SK-N-SH (cell line): ENCODE measurements at regions not wholly inside any gene's neighbourhood (a gene's known extent, or its start where the extent isn't known, plus 50 kb on each side); places are given as distances from the start of the nearest gene placed in this dataset.
A peak's percentile ranks its signal among the peaks of the same experiment; 100 is the strongest.

ENCODE experiments used
- CTCF ChIA-PET: fragments of 300-600, 350-600 bp; formaldehyde crosslinking; extraction: SDS; loops from one replicate; lab custom pipeline; 2021; lab: Yijun Ruan, JAX
- POLR2A ChIA-PET: fragments of 350-600 bp; sonication (Branson Sonifier 250); formaldehyde crosslinking; extraction: SDS; loops from one replicate; lab custom pipeline; 2020; ENCODE audit warnings: antibody characterized with exemption, inconsistent platforms; lab: Yijun Ruan, JAX
- DNase-seq: peaks from one replicate; pipeline ENCODE4 v3.0.0; 2012
- H2AFZ ChIP-seq: fragments of 200-600 bp; sonication (generic); 2 replicates; pipeline ENCODE4 v1.8.1; 2016; ENCODE audit warnings: antibody characterized with exemption, mild to moderate bottlenecking, low read depth
- H3F3A ChIP-seq: fragments of 200-600 bp; sonication (generic); replicated peaks from 2 replicates; pipeline ENCODE3; 2016; ENCODE audit warnings: antibody characterized with exemption, mild to moderate bottlenecking; ENCODE audit not compliant: insufficient read depth
- H3K27ac ChIP-seq, 2 experiments: fragments of 200-500 bp in 1 of 2; fragments of 200-600 bp in 1 of 2; sonication (Bioruptor generic) in 1 of 2; sonication (generic), shearing (Covaris generic) in 1 of 2; 2 replicates each; pipeline versions ENCODE4 v1.5.1 to v1.6.1; 2014 to 2016; ENCODE audit warnings: low read depth in 2 of 2, inconsistent platforms in 1 of 2, low read length in 1 of 2, mild to moderate bottlenecking in 1 of 2, mixed read lengths in 1 of 2
- H3K27me3 ChIP-seq: fragments of 200-600 bp; sonication (generic), shearing (Covaris generic); 2 replicates; pipeline ENCODE4 v1.6.1; 2016; ENCODE audit warnings: mixed run types; ENCODE audit not compliant: insufficient read depth
- H3K36me3 ChIP-seq, 2 experiments: fragments of 200-500 bp in 1 of 2; fragments of 200-600 bp in 1 of 2; sonication (Bioruptor generic) in 1 of 2; sonication (generic) in 1 of 2; replicated peaks in 1 of 2; 2 replicates each; pipeline versions ENCODE3 to v1.5.1; 2014 to 2016; ENCODE audit warnings: low read length in 1 of 2, mild to moderate bottlenecking in 1 of 2; ENCODE audit not compliant: insufficient read depth in 2 of 2, control insufficient read depth in 1 of 2
- H3K4me1 ChIP-seq, 2 experiments: fragments of 200-500 bp in 1 of 2; fragments of 200-600 bp in 1 of 2; sonication (Bioruptor generic) in 1 of 2; sonication (generic), shearing (Covaris generic) in 1 of 2; 2 replicates each; pipeline versions ENCODE4 v1.5.1 to v1.6.1; 2014 to 2016; ENCODE audit warnings: low read depth in 1 of 2, low read length in 1 of 2, mixed run types in 1 of 2; ENCODE audit not compliant: insufficient read depth in 2 of 2, control insufficient read depth in 1 of 2
- H3K4me2 ChIP-seq: fragments of 200-600 bp; sonication (generic), shearing (Covaris generic); 2 replicates; pipeline ENCODE4 v1.6.1; 2017; ENCODE audit warnings: mixed run types
- H3K4me3 ChIP-seq, 2 experiments: fragments of 200-500 bp in 1 of 2; fragments of 200-600 bp in 1 of 2; sonication (Bioruptor generic) in 1 of 2; sonication (generic), shearing (Covaris generic) in 1 of 2; 2 replicates each; pipeline versions ENCODE4 v1.5.1 to v1.8.1; 2014 to 2016; ENCODE audit warnings: low read depth in 2 of 2, inconsistent platforms in 1 of 2, low read length in 1 of 2, mild to moderate bottlenecking in 1 of 2, mixed read lengths in 1 of 2, moderate library complexity in 1 of 2
- H3K79me2 ChIP-seq: fragments of 200-600 bp; sonication (generic); 2 replicates; pipeline ENCODE4 v1.8.1; 2017; ENCODE audit warnings: mild to moderate bottlenecking; ENCODE audit not compliant: insufficient read depth
- H3K9ac ChIP-seq: fragments of 200-600 bp; sonication (generic); 2 replicates; pipeline ENCODE4 v1.6.1; 2017; ENCODE audit warnings: mixed run types
- H3K9me2 ChIP-seq: fragments of 200-600 bp; sonication (generic); 2 replicates; pipeline ENCODE4 v1.6.1; 2017; ENCODE audit warnings: mixed run types
- H3K9me3 ChIP-seq: fragments of 200-600 bp; sonication (generic); 2 replicates; pipeline ENCODE4 v1.6.1; 2017; ENCODE audit warnings: mixed run types, mild to moderate bottlenecking, moderate library complexity
- H4K20me1 ChIP-seq: fragments of 200-600 bp; sonication (generic); 2 replicates; pipeline ENCODE4 v1.6.1; 2017; ENCODE audit warnings: mild to moderate bottlenecking, mixed run types; ENCODE audit not compliant: insufficient read depth
- CHD2 ChIP-seq: fragments of 150-350 bp; IDR thresholded peaks from 2 replicates; pipeline ENCODE4 v1.6.1; 2018; ENCODE audit warnings: low read length; ENCODE audit not compliant: partially characterized antibody
- EP300 ChIP-seq, 2 experiments: IDR thresholded peaks; 2 replicates each; pipeline versions ENCODE4 v1.4.0 to v1.6.1; 2012; ENCODE audit warnings: borderline replicate concordance in 1 of 2, low read depth in 1 of 2, low read length in 1 of 2
- EZH2phosphoT487 ChIP-seq: fragments of 200-600 bp; sonication (generic); IDR thresholded peaks from 2 replicates; pipeline ENCODE4 v1.6.1; 2017; ENCODE audit warnings: low read depth, mixed run types, mild to moderate bottlenecking, antibody characterized with exemption, moderate library complexity, borderline replicate concordance
- FOSL2 ChIP-seq: IDR thresholded peaks from 2 replicates; pipeline ENCODE4 v1.4.0; 2012; ENCODE audit warnings: low read depth, mild to moderate bottlenecking, moderate library complexity, borderline replicate concordance
- FOXJ3 ChIP-seq: sonication (generic); formaldehyde crosslinking; IDR thresholded peaks from 2 replicates; pipeline ENCODE4 v1.5.1; 2020; ENCODE audit warnings: mild to moderate bottlenecking, missing genetic modification reagents
- FOXM1 ChIP-seq: IDR thresholded peaks from 2 replicates; pipeline ENCODE4 v1.4.0; 2012; ENCODE audit warnings: low read depth, mild to moderate bottlenecking
- IRF3 ChIP-seq: fragments of 150-350 bp; IDR thresholded peaks from 2 replicates; pipeline ENCODE4 v1.6.1; 2016; ENCODE audit warnings: mild to moderate bottlenecking, low read depth, low read length
- JUND ChIP-seq: IDR thresholded peaks from 2 replicates; pipeline ENCODE4 v1.4.0; 2012
- NFIC ChIP-seq: IDR thresholded peaks from 2 replicates; pipeline ENCODE4 v1.4.0; 2012; ENCODE audit warnings: borderline replicate concordance
- POLR2AphosphoS5 ChIP-seq: IDR thresholded peaks from 2 replicates; pipeline ENCODE4 v1.6.1; 2012; ENCODE audit warnings: low read depth, low read length
- RAD21 ChIP-seq: IDR thresholded peaks from 2 replicates; pipeline ENCODE4 v1.6.1; 2012; ENCODE audit warnings: mild to moderate bottlenecking, low read length
- RFX5 ChIP-seq: IDR thresholded peaks from 2 replicates; pipeline ENCODE4 v1.6.1; 2012; ENCODE audit warnings: mild to moderate bottlenecking, improper control_type of control experiment, low read length
- RXRA ChIP-seq: IDR thresholded peaks from 2 replicates; pipeline ENCODE4 v1.4.0; 2012; ENCODE audit warnings: low read depth, mild to moderate bottlenecking, borderline replicate concordance
- SIN3A ChIP-seq: IDR thresholded peaks from 2 replicates; pipeline ENCODE4 v1.6.1; 2012; ENCODE audit warnings: low read depth, mild to moderate bottlenecking, low read length, moderate library complexity, borderline replicate concordance
- TAF1 ChIP-seq: IDR thresholded peaks from 2 replicates; pipeline ENCODE4 v1.6.1; 2012; ENCODE audit warnings: low read depth, mild to moderate bottlenecking, low read length, moderate library complexity, borderline replicate concordance
- TCF12 ChIP-seq: IDR thresholded peaks from 2 replicates; pipeline ENCODE4 v1.4.0; 2012
- TEAD4 ChIP-seq: IDR thresholded peaks from 2 replicates; pipeline ENCODE4 v1.4.0; 2012; ENCODE audit warnings: mild to moderate bottlenecking, borderline replicate concordance; ENCODE audit not compliant: insufficient read depth
- USF2 ChIP-seq: fragments of 150-350 bp; IDR thresholded peaks from 2 replicates; pipeline ENCODE4 v1.6.1; 2017; ENCODE audit warnings: antibody characterized with exemption, low read length, low read depth, borderline replicate concordance
- WGBS: methylation state at CpG from one replicate; pipeline ENCODE4 v1.1.6; 2017; ENCODE audit warnings: low lambda C conversion rate; 5-methylcytosine and 5-hydroxymethylcytosine counted together
- TF ChIP-seq, protein P1 (sequence below): IDR thresholded peaks from 2 replicates; pipeline ENCODE4 v1.4.0; 2012; ENCODE audit warnings: low read depth, borderline replicate concordance
- TF ChIP-seq, protein P2 (sequence below): IDR thresholded peaks from 2 replicates; pipeline ENCODE4; 2012

GRCh38 chr2:47310801-47311560 is 58.1 kb upstream of the EPCAM start (continued):
- TF ChIP-seq USF2 (no peak), JUND (no peak), IRF3 (0 out of 2 replicates have a peak, but pooled peaks have one; percentile 9), POLR2AphosphoS5 (no peak), TCF12 (peak; percentile 75), FOSL2 (no peak), SIN3A (no peak), RFX5 (no peak), FOXJ3 (peak; percentile 70; the same call in 1 of the 2 replicates), NFIC (peak; percentile 69; the same call in 1 of the 2 replicates), EZH2phosphoT487 (no peak), EP300 (IDR thresholded peaks at IDR 0.05; ENCODE audit: borderline replicate concordance in 1 of 2, low read depth in 1 of 2, low read length in 1 of 2) (peak in 1 of 2 experiments; percentile 85; a peak in 2 of 4 replicates)
- TF ChIP-seq, protein P1, sequence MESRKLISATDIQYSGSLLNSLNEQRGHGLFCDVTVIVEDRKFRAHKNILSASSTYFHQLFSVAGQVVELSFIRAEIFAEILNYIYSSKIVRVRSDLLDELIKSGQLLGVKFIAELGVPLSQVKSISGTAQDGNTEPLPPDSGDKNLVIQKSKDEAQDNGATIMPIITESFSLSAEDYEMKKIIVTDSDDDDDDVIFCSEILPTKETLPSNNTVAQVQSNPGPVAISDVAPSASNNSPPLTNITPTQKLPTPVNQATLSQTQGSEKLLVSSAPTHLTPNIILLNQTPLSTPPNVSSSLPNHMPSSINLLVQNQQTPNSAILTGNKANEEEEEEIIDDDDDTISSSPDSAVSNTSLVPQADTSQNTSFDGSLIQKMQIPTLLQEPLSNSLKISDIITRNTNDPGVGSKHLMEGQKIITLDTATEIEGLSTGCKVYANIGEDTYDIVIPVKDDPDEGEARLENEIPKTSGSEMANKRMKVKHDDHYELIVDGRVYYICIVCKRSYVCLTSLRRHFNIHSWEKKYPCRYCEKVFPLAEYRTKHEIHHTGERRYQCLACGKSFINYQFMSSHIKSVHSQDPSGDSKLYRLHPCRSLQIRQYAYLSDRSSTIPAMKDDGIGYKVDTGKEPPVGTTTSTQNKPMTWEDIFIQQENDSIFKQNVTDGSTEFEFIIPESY, result no peak
- TF ChIP-seq, all 33 proteins: peak for 9

GRCh38 chr2:47309952-47310800 is 58.9 kb upstream of the EPCAM start:
- no peak overlapping the region for H2AFZ ChIP-seq
- H3K79me2 ChIP-seq, result no peaks in the 10 kb centered on the region
- H3K27me3 ChIP-seq, result no peaks in the 10 kb centered on the region
- DNase-seq, result no peak
- no peak overlapping the region for H3K4me2 ChIP-seq
- CTCF ChIA-PET, result interaction anchor here (0.8 to 4.7 kb wide), 6 partner anchors 10 to 321 kb away, joined by 3 to 44 read pairs (median 6); no protein-coding TSS in a partner anchor
- H3K9me2 ChIP-seq, result no peaks in the 10 kb centered on the region
- peaks cover 0 to 38% of the 10 kb centered on the region in 2 experiments; a peak in 3 of 4 replicates for H3K4me1 ChIP-seq
- WGBS, result 75% methylated on average over 9 of the region's 9 CpGs
- no peaks in the 10 kb centered on the region for H3K9me3 ChIP-seq
- H3K36me3 ChIP-seq, result no peaks in the 10 kb centered on the region
- no peaks in the 10 kb centered on the region for H4K20me1 ChIP-seq
- H3K9ac ChIP-seq, result no peak overlapping the region
- no peak for TF ChIP-seq CHD2
- TF ChIP-seq EZH2phosphoT487, result no peak
- no peak for TF ChIP-seq USF2
- TF ChIP-seq RAD21, result no peak
- TF ChIP-seq FOXM1, result no peak
- TF ChIP-seq NFIC, result no peak
- no peak for TF ChIP-seq RXRA
- TF ChIP-seq TAF1, result no peak
- TF ChIP-seq TEAD4, result no peak
- TF ChIP-seq, protein P2, sequence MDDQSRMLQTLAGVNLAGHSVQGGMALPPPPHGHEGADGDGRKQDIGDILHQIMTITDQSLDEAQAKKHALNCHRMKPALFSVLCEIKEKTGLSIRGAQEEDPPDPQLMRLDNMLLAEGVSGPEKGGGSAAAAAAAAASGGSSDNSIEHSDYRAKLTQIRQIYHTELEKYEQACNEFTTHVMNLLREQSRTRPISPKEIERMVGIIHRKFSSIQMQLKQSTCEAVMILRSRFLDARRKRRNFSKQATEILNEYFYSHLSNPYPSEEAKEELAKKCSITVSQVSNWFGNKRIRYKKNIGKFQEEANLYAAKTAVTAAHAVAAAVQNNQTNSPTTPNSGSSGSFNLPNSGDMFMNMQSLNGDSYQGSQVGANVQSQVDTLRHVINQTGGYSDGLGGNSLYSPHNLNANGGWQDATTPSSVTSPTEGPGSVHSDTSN, result no peak
- TF ChIP-seq, all 33 proteins: peak for 0
- H3F3A ChIP-seq, result peaks cover 3% of the 10 kb centered on the region
- POLR2A ChIA-PET, result interaction anchor here (0.8 to 1.3 kb wide), 2 partner anchors 71 to 138 kb away, joined by 3 to 4 read pairs; no protein-coding TSS in a partner anchor
- H3K27ac ChIP-seq, result peak overlapping the region in 1 of 2 experiments; percentile 87; a peak in 1 of 4 replicates
- no peak overlapping the region for H3K4me3 ChIP-seq
